Endothelial cell of umbilical vein (primary cell): ENCODE measurements at regions not wholly inside any gene's neighbourhood (a gene's known extent, or its start where the extent isn't known, plus 50 kb on each side); places are given as distances from the start of the nearest gene placed in this dataset.

Experiments used
- CTCF ChIP-seq, 2 donors: IDR thresholded peaks; 1 replicate in 1 of 2; 2 replicates in 1 of 2; pipeline ENCODE4 v1.5.1; 2011; ENCODE audit warnings: low read length in 2 of 2, mild to moderate bottlenecking in 2 of 2, moderate library complexity in 2 of 2, control low read depth in 1 of 2, inconsistent platforms in 1 of 2, low read depth in 1 of 2; ENCODE audit not compliant: insufficient read depth in 1 of 2; ENCODE audit errors: extremely low read depth in 1 of 2
- POLR2A ChIP-seq: IDR thresholded peaks from 2 replicates; pipeline ENCODE4 v1.6.1; 2012; ENCODE audit warnings: low read depth, mild to moderate bottlenecking, control low read depth, low read length

- no peak for TF ChIP-seq POLR2A
- TF ChIP-seq CTCF (IDR thresholded peaks at IDR 0.05; ENCODE audit: extremely low read depth in 1 of 2, insufficient read depth in 1 of 2, low read depth in 1 of 2, low read length in 2 of 2), result no peak
Measured at GRCh38 chr15:37524601-37525000, 409.8 kb upstream of the TMCO5A start.
